ENCODE measurements at regions not wholly inside any gene's neighbourhood (a gene's known extent, or its start where the extent isn't known, plus 50 kb on each side); places are given as distances from the start of the nearest gene placed in this dataset.
"Not testable (repeated sequence)": the region's sequence is repeated elsewhere in the genome, so short reads cannot be mapped to it uniquely, and the experiment has no call there.

- no peaks in the 10 kb centered on the region for H3K36me3 ChIP-seq
- no peaks in the 10 kb centered on the region for H3K27me3 ChIP-seq
- H3K27ac ChIP-seq = no peak overlapping the region
- no peaks in the 10 kb centered on the region for H3K9me3 ChIP-seq (replicated peaks)
- no peaks in the 10 kb centered on the region for H3K4me1 ChIP-seq
- H3K4me3 ChIP-seq = no peak overlapping the region
- DNase-seq = no peak
Observed at GRCh38 chr14:48665077-48665784, 920.9 kb downstream of the RPS29 start.

DNA sequence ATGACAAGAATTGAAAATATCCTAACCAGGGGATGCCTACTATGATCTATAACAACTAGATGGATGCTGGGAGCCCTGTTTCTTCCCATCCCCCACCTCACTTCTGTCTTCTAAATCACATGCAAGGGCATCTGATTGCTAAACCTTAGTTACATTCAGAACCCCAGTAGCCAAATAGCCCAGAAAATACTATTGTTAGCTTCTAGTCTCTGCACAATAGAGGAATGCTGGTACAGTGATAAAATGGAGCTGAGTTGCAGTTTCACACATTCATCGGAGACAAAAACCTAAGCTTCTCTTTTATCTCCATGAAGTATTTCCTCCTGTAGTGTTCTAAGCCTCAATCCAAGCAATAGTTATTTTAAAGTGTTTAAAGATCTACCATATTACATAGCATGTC lies 942.9 kb downstream of the RPS29 start:
- H3K4me3 ChIP-seq = no peak overlapping the region
- no peak for DNase-seq
- no peaks in the 10 kb centered on the region for H3K27me3 ChIP-seq
- H3K27ac ChIP-seq = no peak overlapping the region
- H3K36me3 ChIP-seq = no peaks in the 10 kb centered on the region
- H3K4me1 ChIP-seq = no peaks in the 10 kb centered on the region
- H3K9me3 ChIP-seq (replicated peaks) = no peaks in the 10 kb centered on the region

DNA sequence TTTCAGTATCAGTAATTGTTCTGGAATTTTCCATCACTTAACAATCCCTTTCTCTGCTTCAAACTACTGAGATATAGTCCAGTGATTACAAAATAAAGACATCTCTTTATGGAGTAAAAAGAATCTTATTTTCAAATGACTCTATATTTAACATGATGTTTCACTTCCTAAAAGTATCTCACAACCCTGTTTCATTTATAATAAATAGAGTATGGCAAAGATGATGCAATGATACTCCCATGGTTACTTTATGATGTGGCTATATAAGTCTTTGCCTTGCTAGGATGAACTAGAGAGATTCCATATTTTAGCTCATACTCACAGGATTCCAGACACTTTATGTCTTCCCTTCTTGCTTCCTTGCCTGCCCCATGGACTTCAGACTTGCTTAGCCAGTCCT lies 953.5 kb upstream of the MDGA2 start:
- no peaks in the 10 kb centered on the region for H3K9me3 ChIP-seq (replicated peaks)
- H3K4me1 ChIP-seq = no peaks in the 10 kb centered on the region
- H3K4me3 ChIP-seq = no peak overlapping the region
- DNase-seq = no peak
- H3K27me3 ChIP-seq = no peaks in the 10 kb centered on the region
- no peaks in the 10 kb centered on the region for H3K36me3 ChIP-seq
- H3K27ac ChIP-seq = no peak overlapping the region

- DNase-seq = no peak
- no peak overlapping the region for H3K27ac ChIP-seq
- no peaks in the 10 kb centered on the region for H3K27me3 ChIP-seq
Observed at GRCh38 chr14:48622980-48623379, 947.6 kb upstream of the MDGA2 start.

GRCh38 chr14:48618057-48618456 lies 942.7 kb upstream of the MDGA2 start:
- Histone ChIP-seq H3K4me3 (no peak overlapping the region), H3K9me3 (replicated peaks) (no peaks in the 10 kb centered on the region), H3K27ac (no peak overlapping the region), H3K4me1 (no peaks in the 10 kb centered on the region), H3K27me3 (no peaks in the 10 kb centered on the region), H3K36me3 (no peaks in the 10 kb centered on the region)
- DNase-seq = no peak

More at GRCh38 chr14:48622980-48623379, 947.6 kb upstream of the MDGA2 start:
- no peak overlapping the region for H3K4me3 ChIP-seq
- no peaks in the 10 kb centered on the region for H3K9me3 ChIP-seq (replicated peaks)
- H3K4me1 ChIP-seq = no peaks in the 10 kb centered on the region
- H3K36me3 ChIP-seq = no peaks in the 10 kb centered on the region

DNA sequence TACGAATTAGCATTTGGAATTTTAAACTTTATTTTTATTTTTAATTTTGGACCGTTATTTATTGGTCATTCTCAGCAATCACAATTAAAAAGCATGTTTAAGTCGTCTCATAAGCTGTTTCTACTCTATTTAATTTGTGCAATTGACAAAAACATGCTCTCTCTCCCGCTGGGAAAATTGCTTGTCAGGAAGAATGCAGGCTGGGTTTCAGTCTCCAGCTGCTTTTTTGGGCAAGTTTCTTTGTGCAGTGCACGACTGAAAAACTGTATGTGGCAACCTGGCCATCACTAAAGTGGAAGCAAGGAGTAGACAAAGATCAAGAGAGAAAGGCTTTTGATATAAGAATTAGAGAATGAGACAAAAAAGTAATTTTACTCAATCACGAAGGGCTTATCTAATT lies 941.5 kb upstream of the MDGA2 start:
- no peak overlapping the region for H3K27ac ChIP-seq
- no peaks in the 10 kb centered on the region for H3K4me1 ChIP-seq
- H3K36me3 ChIP-seq = no peaks in the 10 kb centered on the region
- peak in 1 of 2 experiments; percentile 4 for DNase-seq
- no peaks in the 10 kb centered on the region for H3K9me3 ChIP-seq (replicated peaks)
- no peaks in the 10 kb centered on the region for H3K27me3 ChIP-seq
- H3K4me3 ChIP-seq = no peak overlapping the region

- Histone ChIP-seq H3K27ac (no peak overlapping the region), H3K4me3 (no peak overlapping the region), H3K4me1 (no peaks in the 10 kb centered on the region), H3K36me3 (no peaks in the 10 kb centered on the region), H3K9me3 (replicated peaks) (no peaks in the 10 kb centered on the region), H3K27me3 (no peaks in the 10 kb centered on the region)
- no peak for DNase-seq
Observed at GRCh38 chr14:48615618-48616017, 940.2 kb upstream of the MDGA2 start.

- no peaks in the 10 kb centered on the region for H3K9me3 ChIP-seq (replicated peaks)
- H3K27me3 ChIP-seq = no peaks in the 10 kb centered on the region
- H3K36me3 ChIP-seq = no peaks in the 10 kb centered on the region
- DNase-seq = no peak
- no peaks in the 10 kb centered on the region for H3K4me1 ChIP-seq
- no peak overlapping the region for H3K27ac ChIP-seq
- no peak overlapping the region for H3K4me3 ChIP-seq
Observed at GRCh38 chr14:48614003-48614402, 938.6 kb upstream of the MDGA2 start.

- not testable (repeated sequence) for H3K9me3 ChIP-seq (replicated peaks); DNase-seq; H3K27ac ChIP-seq; H3K27me3 ChIP-seq; H3K36me3 ChIP-seq; H3K4me1 ChIP-seq; H3K4me3 ChIP-seq
Observed at GRCh38 chr14:48606960-48607359, 931.6 kb upstream of the MDGA2 start.

DNA sequence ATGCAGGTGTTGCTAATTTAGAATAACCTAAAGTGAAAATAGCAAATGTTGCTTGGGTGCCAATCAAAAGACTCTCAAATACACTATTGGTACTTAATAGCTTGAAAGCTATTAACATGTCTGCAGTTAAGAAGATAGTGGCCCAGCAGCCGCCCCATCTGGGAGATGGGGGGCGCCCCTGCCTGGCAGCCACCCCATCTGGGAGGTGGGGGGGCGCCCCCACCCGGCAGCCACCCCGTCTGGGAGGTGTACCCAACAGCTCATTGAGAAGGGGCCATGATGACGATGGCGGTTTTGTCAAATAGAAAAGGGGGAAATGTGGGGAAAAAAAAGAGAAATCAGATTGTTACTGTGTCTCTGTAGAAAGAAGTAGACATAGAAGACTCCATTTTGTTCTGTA lies 923.1 kb upstream of the MDGA2 start:
- no peak overlapping the region for H3K4me3 ChIP-seq
- no peaks in the 10 kb centered on the region for H3K27me3 ChIP-seq
- H3K36me3 ChIP-seq = no peaks in the 10 kb centered on the region
- no peaks in the 10 kb centered on the region for H3K9me3 ChIP-seq (replicated peaks)
- no peak overlapping the region for H3K27ac ChIP-seq
- DNase-seq = no peak
- H3K4me1 ChIP-seq = no peaks in the 10 kb centered on the region

- DNase-seq = no peak
- H3K9me3 ChIP-seq (replicated peaks) = no peaks in the 10 kb centered on the region
- no peak overlapping the region for H3K4me3 ChIP-seq
- H3K27me3 ChIP-seq = no peaks in the 10 kb centered on the region
- H3K27ac ChIP-seq = no peak overlapping the region
- no peaks in the 10 kb centered on the region for H3K36me3 ChIP-seq
- H3K4me1 ChIP-seq = no peaks in the 10 kb centered on the region
Observed at GRCh38 chr14:48586099-48586498, 910.7 kb upstream of the MDGA2 start.

GRCh38 chr14:48584031-48584430 lies 908.6 kb upstream of the MDGA2 start:
- Histone ChIP-seq H3K36me3 (no peaks in the 10 kb centered on the region), H3K27ac (no peak overlapping the region), H3K4me3 (no peak overlapping the region), H3K4me1 (no peaks in the 10 kb centered on the region), H3K27me3 (no peaks in the 10 kb centered on the region), H3K9me3 (replicated peaks) (no peaks in the 10 kb centered on the region)
- no peak for DNase-seq

GRCh38 chr14:48582938-48583337 lies 907.5 kb upstream of the MDGA2 start:
- DNase-seq = no peak
- H3K9me3 ChIP-seq (replicated peaks) = no peaks in the 10 kb centered on the region
- no peaks in the 10 kb centered on the region for H3K4me1 ChIP-seq

DNA sequence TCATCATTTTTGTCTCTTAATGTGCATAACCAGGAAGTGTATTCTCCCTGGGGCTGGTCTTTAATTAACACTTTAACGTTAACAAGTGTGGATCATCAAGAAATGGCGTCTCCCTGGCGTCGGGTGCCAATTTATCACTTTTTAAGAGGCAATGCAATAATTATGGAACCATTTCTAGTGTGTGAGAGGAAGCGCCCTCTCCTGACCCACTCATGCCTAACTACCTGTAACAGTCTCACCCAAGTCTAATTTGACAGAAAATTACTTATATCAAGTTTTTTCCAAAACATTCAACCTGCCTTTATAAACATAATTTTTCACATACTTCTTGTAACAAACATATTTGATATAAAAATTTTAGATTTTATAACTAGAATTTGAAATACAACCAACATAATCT lies 905.3 kb upstream of the MDGA2 start:
- H3K27ac ChIP-seq = no peak overlapping the region
- no peak for DNase-seq
- no peaks in the 10 kb centered on the region for H3K27me3 ChIP-seq
- no peak overlapping the region for H3K4me3 ChIP-seq
- no peaks in the 10 kb centered on the region for H3K4me1 ChIP-seq
- no peaks in the 10 kb centered on the region for H3K9me3 ChIP-seq (replicated peaks)
- no peaks in the 10 kb centered on the region for H3K36me3 ChIP-seq

More at GRCh38 chr14:48582938-48583337, 907.5 kb upstream of the MDGA2 start:
- no peaks in the 10 kb centered on the region for H3K27me3 ChIP-seq
- no peak overlapping the region for H3K4me3 ChIP-seq
- no peak overlapping the region for H3K27ac ChIP-seq
- H3K36me3 ChIP-seq = no peaks in the 10 kb centered on the region

- Histone ChIP-seq H3K36me3 (no peaks in the 10 kb centered on the region), H3K27ac (no peak overlapping the region)
Observed at GRCh38 chr14:48575772-48576171, 900.4 kb upstream of the MDGA2 start.

DNA sequence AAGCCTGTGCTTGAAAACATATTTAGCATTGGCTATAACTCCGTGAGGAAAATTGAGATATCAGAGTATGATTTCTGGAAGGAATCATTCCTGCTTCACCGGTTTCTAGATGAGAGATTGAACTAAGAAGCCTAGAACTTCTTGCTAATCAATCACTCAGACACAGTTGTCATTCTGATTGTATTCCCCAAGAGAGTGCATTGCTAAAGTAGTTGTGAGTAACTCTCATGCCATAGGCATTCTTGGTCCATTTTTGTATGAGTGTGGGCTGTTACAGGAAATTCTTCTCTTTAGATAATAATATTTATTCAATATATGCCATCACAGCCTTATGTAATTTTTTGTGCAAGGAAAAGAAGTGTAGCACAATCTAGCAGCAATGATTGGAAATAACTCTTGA lies 893.3 kb upstream of the MDGA2 start:
- no peak for DNase-seq

More at GRCh38 chr14:48575772-48576171, 900.4 kb upstream of the MDGA2 start:
- peak in 1 of 2 experiments; percentile 3 for DNase-seq
- H3K9me3 ChIP-seq (replicated peaks) = no peaks in the 10 kb centered on the region
- H3K27me3 ChIP-seq = no peaks in the 10 kb centered on the region
- H3K4me3 ChIP-seq = peak overlapping the region; percentile 16; the same call in 1 of the 2 replicates
- no peaks in the 10 kb centered on the region for H3K4me1 ChIP-seq

More for the DNA sequence above, 893.3 kb upstream of the MDGA2 start:
- Histone ChIP-seq H3K4me1 (no peaks in the 10 kb centered on the region; the same call in 1 of the 2 replicates), H3K27ac (no peak overlapping the region), H3K27me3 (no peaks in the 10 kb centered on the region), H3K4me3 (no peak overlapping the region), H3K36me3 (no peaks in the 10 kb centered on the region), H3K9me3 (replicated peaks) (no peaks in the 10 kb centered on the region)
